KMS-11 (cell line): ENCODE measurements at regions not wholly inside any gene's neighbourhood (a gene's known extent, or its start where the extent isn't known, plus 50 kb on each side); places are given as distances from the start of the nearest gene placed in this dataset.

Source experiments
- H2AFZ ChIP-seq: fragments of 200-600 bp; sonication (generic); 2 replicates; pipeline ENCODE4 v1.6.1; 2016; ENCODE audit warnings: antibody characterized with exemption, mixed run types, low read depth
- H3K27ac ChIP-seq: fragments of 200-600 bp; sonication (generic); 2 replicates; pipeline ENCODE4 v1.6.1; 2016; ENCODE audit warnings: mild to moderate bottlenecking, mixed run types
- H3K27me3 ChIP-seq: fragments of 200-600 bp; sonication (generic); 2 replicates; pipeline ENCODE4 v1.6.1; 2017; ENCODE audit warnings: mild to moderate bottlenecking, low read depth, mixed run types, moderate library complexity; ENCODE audit not compliant: insufficient read depth
- H3K36me3 ChIP-seq: fragments of 200-600 bp; sonication (generic); 2 replicates; pipeline ENCODE4 v1.6.1; 2017; ENCODE audit warnings: mild to moderate bottlenecking, mixed run types; ENCODE audit not compliant: insufficient read depth
- H3K4me1 ChIP-seq: fragments of 200-600 bp; sonication (generic); 2 replicates; pipeline ENCODE4 v1.6.1; 2016; ENCODE audit warnings: mild to moderate bottlenecking, low read depth, mixed run types; ENCODE audit not compliant: poor library complexity, severe bottlenecking
- H3K4me2 ChIP-seq: fragments of 200-600 bp; sonication (generic); 2 replicates; pipeline ENCODE4 v1.7.0; 2016; ENCODE audit warnings: mild to moderate bottlenecking, mixed run types
- H3K4me3 ChIP-seq: fragments of 200-600 bp; sonication (generic); IDR thresholded peaks from 2 replicates; pipeline ENCODE4 v1.6.1; 2017; ENCODE audit warnings: low read depth, low read length, mixed read lengths; ENCODE audit not compliant: insufficient read depth
- H3K79me2 ChIP-seq: fragments of 200-600 bp; sonication (generic); 2 replicates; pipeline ENCODE4 v1.6.1; 2016; ENCODE audit warnings: low read depth, mixed run types; ENCODE audit not compliant: insufficient read depth
- H3K9ac ChIP-seq: fragments of 200-600 bp; sonication (generic); 2 replicates; pipeline ENCODE4 v1.6.1; 2016; ENCODE audit warnings: mild to moderate bottlenecking, mixed run types
- H4K20me1 ChIP-seq: fragments of 200-600 bp; sonication (generic); 2 replicates; pipeline ENCODE4 v1.6.1; 2016; ENCODE audit warnings: mild to moderate bottlenecking, mixed run types; ENCODE audit not compliant: insufficient read depth
- CTCF ChIP-seq: fragments of 200-600 bp; sonication (generic); conservative IDR thresholded peaks from 2 replicates; pipeline ENCODE4 v1.6.1; 2017; ENCODE audit warnings: low read depth, mild to moderate bottlenecking, antibody characterized with exemption, low read length, moderate library complexity, mixed read lengths

- Histone ChIP-seq H3K36me3 (no peaks in the 10 kb centered on the region), H3K9ac (no peak overlapping the region), H4K20me1 (no peaks in the 10 kb centered on the region), H3K4me1 (no peaks in the 10 kb centered on the region), H3K4me2 (no peak overlapping the region), H2AFZ (no peak overlapping the region), H3K27ac (no peak overlapping the region), H3K27me3 (no peaks in the 10 kb centered on the region), H3K4me3 (no peak overlapping the region), H3K79me2 (no peaks in the 10 kb centered on the region)
- no peak for TF ChIP-seq CTCF
Observed at GRCh38 chr18:5643288-5643687, 99.5 kb upstream of the EPB41L3 start.

GRCh38 chr18:5640939-5641338 is 97.1 kb upstream of the EPB41L3 start:
- Histone ChIP-seq H3K36me3 (no peaks in the 10 kb centered on the region), H3K27ac (no peak overlapping the region), H4K20me1 (no peaks in the 10 kb centered on the region), H3K4me3 (no peak overlapping the region), H3K4me2 (no peak overlapping the region), H3K79me2 (no peaks in the 10 kb centered on the region), H2AFZ (no peak overlapping the region), H3K9ac (no peak overlapping the region), H3K27me3 (no peaks in the 10 kb centered on the region), H3K4me1 (no peaks in the 10 kb centered on the region)
- no peak for TF ChIP-seq CTCF

- Histone ChIP-seq H3K27me3 (no peaks in the 10 kb centered on the region), H3K4me1 (no peaks in the 10 kb centered on the region), H4K20me1 (no peaks in the 10 kb centered on the region), H3K4me3 (no peak overlapping the region), H3K36me3 (no peaks in the 10 kb centered on the region), H3K27ac (no peak overlapping the region), H3K79me2 (no peaks in the 10 kb centered on the region), H2AFZ (no peak overlapping the region), H3K4me2 (no peak overlapping the region), H3K9ac (no peak overlapping the region)
- TF ChIP-seq CTCF: no peak
Observed at GRCh38 chr18:5639131-5639530, 95.3 kb upstream of the EPB41L3 start.

DNA sequence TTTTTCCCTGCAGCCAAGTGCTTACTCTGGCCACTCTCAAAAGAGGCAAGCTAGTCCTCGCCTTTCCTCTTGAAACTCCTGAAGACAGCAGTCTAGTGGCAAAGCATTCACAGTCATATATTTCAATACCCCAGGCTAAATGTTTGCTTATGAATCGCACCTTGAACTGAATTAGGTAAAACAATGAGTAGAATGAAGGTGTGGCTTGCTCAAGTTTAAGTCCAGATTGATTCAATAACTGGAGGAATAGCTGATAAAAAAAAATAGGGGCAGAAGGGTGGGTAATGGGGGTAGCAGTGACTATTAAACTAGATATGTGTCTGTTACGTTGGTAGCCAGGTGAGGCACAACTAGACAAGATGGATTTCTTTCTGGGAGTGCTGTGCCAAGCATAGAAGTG is 88.2 kb upstream of the EPB41L3 start:
- H3K4me2 ChIP-seq: no peak overlapping the region
- no peaks in the 10 kb centered on the region; the same call in 1 of the 2 replicates for H3K27me3 ChIP-seq
- peaks cover 5% of the 10 kb centered on the region for H3K4me1 ChIP-seq
- no peak for TF ChIP-seq CTCF
- no peak overlapping the region for H3K27ac ChIP-seq
- H3K4me3 ChIP-seq: no peak overlapping the region
- H3K79me2 ChIP-seq: no peaks in the 10 kb centered on the region
- no peaks in the 10 kb centered on the region for H4K20me1 ChIP-seq
- H2AFZ ChIP-seq: no peak overlapping the region
- no peaks in the 10 kb centered on the region for H3K36me3 ChIP-seq
- no peak overlapping the region for H3K9ac ChIP-seq
